ENCODE measurements at regions not wholly inside any gene's neighbourhood (a gene's known extent, or its start where the extent isn't known, plus 50 kb on each side); places are given as distances from the start of the nearest gene placed in this dataset.

DNA sequence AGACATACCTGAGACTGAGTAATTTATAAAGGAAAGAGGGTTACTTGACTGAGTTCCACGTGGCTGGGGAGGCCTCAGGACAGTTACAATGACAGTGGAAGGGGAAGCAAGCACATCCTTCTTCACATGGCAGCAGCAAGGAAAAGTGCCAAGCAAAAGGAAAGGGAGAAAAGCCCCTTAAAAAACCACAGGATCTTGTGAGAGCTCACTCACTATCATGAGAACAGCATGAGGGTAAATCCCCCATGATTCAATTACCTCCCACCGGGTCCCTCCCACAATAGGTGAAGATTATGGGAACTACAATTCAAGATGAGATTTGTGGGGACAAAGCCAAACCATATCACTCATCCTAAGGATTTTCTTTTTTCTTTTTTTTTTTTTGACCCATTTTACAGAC, 177.8 kb upstream of the EEA1 start:
- ATAC-seq (ENCODE audit: insufficient number of reproducible peaks, low FRiP score, low read depth), result no peak
- DNase-seq (ENCODE audit: low spot score), result no peak
- Histone ChIP-seq H3K27ac (no peak overlapping the region), H3K4me3 (no peak overlapping the region), H3K4me1 (ENCODE audit: control insufficient read depth in 1 of 2, low read depth in 2 of 2) (peaks cover 0 to 19% of the 10 kb centered on the region in 2 donors), H3K9me3 (no peaks in the 10 kb centered on the region), H3K36me3 (no peaks in the 10 kb centered on the region), H3K27me3 (replicated peaks; ENCODE audit: insufficient read depth) (no peaks in the 10 kb centered on the region)
- TF ChIP-seq, protein P1, sequence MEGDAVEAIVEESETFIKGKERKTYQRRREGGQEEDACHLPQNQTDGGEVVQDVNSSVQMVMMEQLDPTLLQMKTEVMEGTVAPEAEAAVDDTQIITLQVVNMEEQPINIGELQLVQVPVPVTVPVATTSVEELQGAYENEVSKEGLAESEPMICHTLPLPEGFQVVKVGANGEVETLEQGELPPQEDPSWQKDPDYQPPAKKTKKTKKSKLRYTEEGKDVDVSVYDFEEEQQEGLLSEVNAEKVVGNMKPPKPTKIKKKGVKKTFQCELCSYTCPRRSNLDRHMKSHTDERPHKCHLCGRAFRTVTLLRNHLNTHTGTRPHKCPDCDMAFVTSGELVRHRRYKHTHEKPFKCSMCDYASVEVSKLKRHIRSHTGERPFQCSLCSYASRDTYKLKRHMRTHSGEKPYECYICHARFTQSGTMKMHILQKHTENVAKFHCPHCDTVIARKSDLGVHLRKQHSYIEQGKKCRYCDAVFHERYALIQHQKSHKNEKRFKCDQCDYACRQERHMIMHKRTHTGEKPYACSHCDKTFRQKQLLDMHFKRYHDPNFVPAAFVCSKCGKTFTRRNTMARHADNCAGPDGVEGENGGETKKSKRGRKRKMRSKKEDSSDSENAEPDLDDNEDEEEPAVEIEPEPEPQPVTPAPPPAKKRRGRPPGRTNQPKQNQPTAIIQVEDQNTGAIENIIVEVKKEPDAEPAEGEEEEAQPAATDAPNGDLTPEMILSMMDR (IDR thresholded peaks at IDR 0.05), result no peak

DNA sequence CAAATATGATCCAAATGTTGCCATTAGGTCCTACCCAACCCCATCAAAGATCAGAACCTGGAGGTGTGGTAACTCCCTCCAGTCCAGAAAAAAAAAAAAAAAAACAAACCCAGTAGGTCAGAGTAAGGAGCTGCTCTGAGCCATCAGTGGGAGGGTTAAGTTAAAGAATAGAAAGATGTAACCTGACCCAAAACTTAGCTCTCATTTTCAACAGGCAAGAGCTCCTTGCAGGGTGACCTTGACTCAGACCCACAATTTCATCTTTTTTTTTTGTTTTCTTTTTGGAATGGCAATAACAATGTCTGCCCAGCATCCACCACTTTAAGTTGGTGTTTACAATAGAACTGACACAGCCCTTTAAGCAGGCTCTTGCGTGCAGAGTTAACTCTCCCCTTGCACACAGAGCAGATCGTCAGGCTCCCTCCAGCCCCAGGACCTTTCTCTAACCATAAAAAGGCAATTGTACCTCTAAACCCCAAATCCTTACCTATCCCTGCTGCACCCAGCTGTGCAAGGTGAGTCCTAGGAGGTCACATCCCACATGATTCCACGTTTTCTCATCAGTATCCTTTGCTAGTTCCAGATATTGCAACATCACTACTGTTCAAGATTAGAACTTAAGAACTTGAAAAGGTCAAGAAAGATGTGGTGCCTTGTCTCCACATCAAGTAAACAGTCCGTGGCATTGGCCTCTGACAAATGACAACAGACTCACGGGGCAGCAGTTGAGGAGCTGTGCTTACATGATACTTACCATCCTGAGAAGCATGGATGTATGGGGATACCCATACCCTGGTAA, 178.6 kb upstream of the EEA1 start:
- H3K4me1 ChIP-seq (ENCODE audit: control insufficient read depth in 1 of 2, low read depth in 2 of 2), result peaks cover 0 to 11% of the 10 kb centered on the region in 2 donors
- H3K4me3 ChIP-seq, result no peak overlapping the region
- no peaks in the 10 kb centered on the region for H3K36me3 ChIP-seq
- no peak for DNase-seq (ENCODE audit: low spot score)
- H3K27ac ChIP-seq, result no peak overlapping the region
- no peak for ATAC-seq (ENCODE audit: insufficient number of reproducible peaks, low FRiP score, low read depth)
- H3K27me3 ChIP-seq (replicated peaks; ENCODE audit: insufficient read depth), result no peaks in the 10 kb centered on the region
- TF ChIP-seq, protein P1 (IDR thresholded peaks at IDR 0.05), result no peak
- H3K9me3 ChIP-seq, result no peaks in the 10 kb centered on the region

DNA sequence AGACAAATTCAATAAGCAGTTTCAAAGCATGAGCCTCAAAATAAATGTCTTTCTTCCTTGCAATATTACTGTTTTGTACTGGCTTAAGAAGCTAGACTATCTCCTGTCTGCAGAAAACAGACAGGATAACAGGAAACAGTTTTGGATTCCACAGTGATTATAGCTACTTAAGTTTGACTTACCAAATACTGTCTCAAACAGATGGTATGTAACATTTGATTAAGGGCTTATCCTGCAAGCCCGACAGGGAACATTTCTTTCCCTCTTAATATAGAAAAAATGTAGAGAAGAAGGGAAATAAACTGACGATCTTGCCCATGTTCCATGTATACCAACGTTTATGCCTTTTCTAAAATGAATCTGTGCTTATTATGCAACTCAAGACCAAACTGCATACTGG, 179.9 kb upstream of the EEA1 start:
- Histone ChIP-seq H3K9me3 (no peaks in the 10 kb centered on the region), H3K4me1 (ENCODE audit: control insufficient read depth in 1 of 2, low read depth in 2 of 2) (peaks cover 7 to 10% of the 10 kb centered on the region in 2 donors), H3K36me3 (no peaks in the 10 kb centered on the region), H3K27ac (no peak overlapping the region), H3K4me3 (no peak overlapping the region), H3K27me3 (replicated peaks; ENCODE audit: insufficient read depth) (no peaks in the 10 kb centered on the region)
- DNase-seq (ENCODE audit: low spot score) (no peak), ATAC-seq (ENCODE audit: insufficient number of reproducible peaks, low FRiP score, low read depth) (no peak)
- TF ChIP-seq, protein P1 (IDR thresholded peaks at IDR 0.05), result no peak

GRCh38 chr12:93109551-93110203, 180.6 kb upstream of the EEA1 start:
- no peaks in the 10 kb centered on the region for H3K27me3 ChIP-seq (replicated peaks; ENCODE audit: insufficient read depth)
- no peak for ATAC-seq (ENCODE audit: insufficient number of reproducible peaks, low FRiP score, low read depth)
- no peaks in the 10 kb centered on the region for H3K36me3 ChIP-seq
- TF ChIP-seq, protein P1 (IDR thresholded peaks at IDR 0.05), result no peak
- H3K4me1 ChIP-seq (ENCODE audit: control insufficient read depth in 1 of 2, low read depth in 2 of 2), result peaks cover 7 to 16% of the 10 kb centered on the region in 2 donors
- H3K4me3 ChIP-seq, result no peak overlapping the region
- H3K9me3 ChIP-seq, result no peaks in the 10 kb centered on the region
- no peak for DNase-seq (ENCODE audit: low spot score)
- H3K27ac ChIP-seq, result no peak overlapping the region

GRCh38 chr12:93111773-93112172, 182.7 kb upstream of the EEA1 start:
- H3K4me3 ChIP-seq, result no peak overlapping the region
- H3K27me3 ChIP-seq (replicated peaks; ENCODE audit: insufficient read depth), result no peaks in the 10 kb centered on the region
- TF ChIP-seq, protein P1 (IDR thresholded peaks at IDR 0.05), result no peak
- DNase-seq (ENCODE audit: low spot score) (no peak), ATAC-seq (ENCODE audit: insufficient number of reproducible peaks, low FRiP score, low read depth) (no peak)
- no peaks in the 10 kb centered on the region for H3K9me3 ChIP-seq
- H3K36me3 ChIP-seq, result no peaks in the 10 kb centered on the region
- H3K4me1 ChIP-seq (ENCODE audit: control insufficient read depth in 1 of 2, low read depth in 2 of 2), result peaks cover 7 to 35% of the 10 kb centered on the region in 2 donors
- no peak overlapping the region for H3K27ac ChIP-seq
